Retina (tissue), 1 donor: ENCODE measurements at regions not wholly inside any gene's neighbourhood (a gene's known extent, or its start where the extent isn't known, plus 50 kb on each side); places are given as distances from the start of the nearest gene placed in this dataset.

Experiments
- DNase-seq: peaks from one replicate; pipeline ENCODE4 v3.0.0-alpha.2; 2016

- no peak for DNase-seq
These were observed 71.9 kb downstream of the OAT start for GRCh38 chr10:124346831-124347230.

- no peak for DNase-seq
These were observed 73.2 kb downstream of the OAT start for GRCh38 chr10:124345521-124345920.

- DNase-seq: no peak
These were observed 73.8 kb downstream of the OAT start for GRCh38 chr10:124344931-124345330.

- DNase-seq: no peak
These were observed 74.5 kb downstream of the OAT start for GRCh38 chr10:124344266-124344590.

GRCh38 chr10:124343351-124344265 is 75.1 kb downstream of the OAT start:
- DNase-seq: no peak

GRCh38 chr10:124342821-124343170 is 75.9 kb downstream of the OAT start:
- DNase-seq: no peak

DNA sequence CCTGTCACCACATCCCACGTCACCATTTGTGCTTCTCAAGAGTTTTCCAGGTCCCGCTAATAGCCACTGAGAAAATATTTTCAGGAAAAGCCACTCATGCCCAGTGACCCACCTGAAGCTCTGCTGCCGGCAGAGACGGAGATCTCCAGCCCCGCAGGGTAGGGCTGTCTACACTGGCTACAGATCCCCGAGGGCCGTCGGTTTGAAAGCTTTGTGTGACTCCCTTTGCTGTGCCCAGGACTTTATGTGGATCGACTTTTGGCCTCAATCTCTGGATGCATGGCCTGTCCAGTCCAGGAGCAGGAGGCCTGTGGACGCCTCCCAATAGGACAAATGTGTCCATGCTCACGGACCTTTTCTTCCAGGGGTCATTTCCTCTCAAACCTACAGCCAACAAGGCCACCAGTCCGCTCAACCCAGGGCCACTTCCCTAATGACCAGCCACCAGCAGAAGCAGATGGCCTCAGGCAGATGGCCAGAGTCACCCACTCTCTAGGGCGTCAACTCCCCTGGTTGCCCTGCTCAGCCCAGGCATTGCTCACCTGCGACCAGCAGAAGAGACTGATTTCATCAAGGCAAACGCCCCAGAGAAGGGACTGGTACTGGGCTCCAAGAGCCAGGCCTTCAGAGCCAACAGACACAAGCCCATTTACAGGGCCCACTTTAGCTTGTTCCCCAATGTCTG is 76.4 kb downstream of the OAT start:
- no peak for DNase-seq

GRCh38 chr10:124341768-124342135 is 77.0 kb downstream of the OAT start:
- DNase-seq: no peak

- DNase-seq: no peak
These were observed 78.5 kb downstream of the OAT start for GRCh38 chr10:124340033-124340760.

DNA sequence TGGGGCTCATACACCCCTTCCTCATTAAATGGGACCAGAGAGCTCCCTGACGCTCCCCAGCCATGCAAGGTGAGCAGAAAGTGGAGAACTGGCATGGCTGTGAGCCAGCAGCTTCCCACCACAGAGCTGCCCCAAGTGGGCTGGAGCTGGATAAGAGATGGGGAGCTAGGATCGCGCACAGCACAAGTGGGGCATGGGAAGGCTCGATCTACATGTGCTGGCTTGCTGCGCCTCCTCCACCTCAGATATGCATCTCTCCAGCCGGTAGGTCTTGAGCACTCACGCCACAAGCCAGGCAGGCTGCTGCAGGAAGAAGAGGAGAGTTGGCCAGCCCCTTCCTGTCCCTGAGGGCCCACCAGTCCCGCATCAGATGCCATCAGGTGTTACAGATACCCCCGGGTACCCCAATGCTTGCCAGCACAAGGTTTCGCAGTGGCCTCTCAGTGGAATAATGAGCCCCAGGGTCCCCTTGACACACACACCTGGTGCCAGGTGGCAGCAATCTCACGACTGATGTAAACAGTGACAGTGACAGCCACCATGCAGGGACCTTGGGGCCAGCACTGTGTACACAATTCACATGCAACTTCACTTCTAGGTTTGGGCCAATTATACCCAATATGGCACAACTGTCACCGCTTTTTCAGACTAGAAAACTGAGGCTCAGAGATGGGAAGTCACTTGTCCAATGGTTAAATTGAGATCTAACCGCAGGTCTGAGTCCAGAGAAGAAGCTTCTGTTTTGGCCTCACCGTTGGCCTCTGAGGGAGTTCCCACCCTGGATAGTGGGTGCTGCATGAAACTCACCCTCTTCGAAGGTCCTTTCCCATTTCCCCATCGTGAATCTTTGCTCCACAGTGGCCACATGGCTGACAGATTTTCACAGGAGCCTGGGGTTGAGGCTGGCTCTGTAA is 79.3 kb downstream of the OAT start:
- no peak for DNase-seq

DNA sequence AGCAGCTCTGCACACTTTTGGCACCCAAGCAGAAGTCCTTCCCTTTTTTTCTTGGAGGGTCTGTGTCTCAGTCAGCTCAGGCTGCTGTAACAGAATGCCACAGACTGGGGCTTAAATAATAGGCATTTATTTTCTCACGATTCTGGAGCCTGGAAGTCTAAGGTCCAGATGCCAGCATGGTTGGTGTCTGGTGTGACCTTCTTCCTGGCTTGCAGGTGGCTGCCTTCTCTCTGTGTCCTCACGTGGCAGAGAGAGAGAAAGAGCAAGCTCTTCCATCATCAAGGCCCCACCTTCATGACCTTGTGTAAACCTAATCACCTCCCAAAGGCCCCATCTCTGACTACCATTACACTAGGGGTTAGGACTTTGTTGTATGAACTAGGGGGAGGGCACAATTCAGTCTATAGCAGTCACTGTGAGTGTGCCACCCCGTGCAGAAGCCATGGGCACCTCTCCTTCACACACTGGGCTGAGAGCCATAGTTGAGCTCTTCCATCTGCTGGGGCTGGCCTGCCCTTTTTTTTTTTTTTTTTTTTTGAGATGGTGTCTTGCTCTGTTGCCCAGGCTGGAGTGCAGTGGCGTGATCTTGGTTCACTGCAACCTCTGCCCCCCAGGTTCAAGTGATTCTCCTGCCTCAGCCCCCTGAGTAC is 80.3 kb downstream of the OAT start:
- DNase-seq: no peak

GRCh38 chr10:124336186-124336585 is 82.5 kb downstream of the OAT start:
- DNase-seq: no peak

- no peak for DNase-seq
These were observed 84.8 kb downstream of the OAT start for GRCh38 chr10:124333931-124334330.

DNA sequence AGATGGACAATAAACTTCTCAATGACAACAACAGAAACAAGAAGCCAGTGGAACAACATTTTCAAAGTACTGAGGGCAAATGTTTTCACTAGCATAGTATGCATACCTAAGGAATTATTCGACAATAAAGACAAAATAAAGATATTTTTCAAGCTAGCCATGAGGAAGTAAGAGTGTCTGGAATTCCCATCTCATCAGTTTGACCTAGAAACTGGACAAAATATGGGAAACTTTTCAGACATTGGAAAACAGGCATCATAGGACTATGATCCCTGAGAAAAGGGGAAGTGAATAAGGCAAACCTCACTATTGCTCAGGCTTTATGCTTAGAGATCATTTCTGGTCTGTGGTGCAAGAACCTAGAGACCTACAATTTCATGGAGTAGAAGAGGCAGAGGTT is 86.3 kb downstream of the OAT start:
- no peak for DNase-seq

DNA sequence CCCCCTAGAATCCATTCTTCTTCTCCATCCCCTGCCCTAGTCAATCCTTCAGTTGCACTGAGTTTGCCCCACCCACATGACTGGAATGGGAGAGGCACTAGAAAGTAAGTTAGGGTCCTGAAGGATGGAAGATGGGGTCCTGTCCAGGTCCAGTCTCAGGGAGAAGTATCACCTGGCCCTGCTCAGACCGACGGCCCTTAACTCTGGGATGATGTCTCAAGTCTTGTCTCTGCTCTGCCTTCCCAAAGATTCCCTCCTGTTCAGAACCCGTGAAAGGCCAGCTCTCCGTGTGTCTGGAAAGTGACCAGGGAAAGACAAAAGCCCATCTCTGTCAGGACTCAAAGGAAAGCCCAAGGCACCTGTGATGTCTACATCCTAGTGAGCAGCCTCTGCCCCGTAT is 88.8 kb downstream of the OAT start:
- DNase-seq: no peak

- no peak for DNase-seq
These were observed 89.4 kb downstream of the OAT start for GRCh38 chr10:124329362-124329761.

GRCh38 chr10:124328477-124329220 is 90.1 kb downstream of the OAT start:
- DNase-seq: no peak

DNA sequence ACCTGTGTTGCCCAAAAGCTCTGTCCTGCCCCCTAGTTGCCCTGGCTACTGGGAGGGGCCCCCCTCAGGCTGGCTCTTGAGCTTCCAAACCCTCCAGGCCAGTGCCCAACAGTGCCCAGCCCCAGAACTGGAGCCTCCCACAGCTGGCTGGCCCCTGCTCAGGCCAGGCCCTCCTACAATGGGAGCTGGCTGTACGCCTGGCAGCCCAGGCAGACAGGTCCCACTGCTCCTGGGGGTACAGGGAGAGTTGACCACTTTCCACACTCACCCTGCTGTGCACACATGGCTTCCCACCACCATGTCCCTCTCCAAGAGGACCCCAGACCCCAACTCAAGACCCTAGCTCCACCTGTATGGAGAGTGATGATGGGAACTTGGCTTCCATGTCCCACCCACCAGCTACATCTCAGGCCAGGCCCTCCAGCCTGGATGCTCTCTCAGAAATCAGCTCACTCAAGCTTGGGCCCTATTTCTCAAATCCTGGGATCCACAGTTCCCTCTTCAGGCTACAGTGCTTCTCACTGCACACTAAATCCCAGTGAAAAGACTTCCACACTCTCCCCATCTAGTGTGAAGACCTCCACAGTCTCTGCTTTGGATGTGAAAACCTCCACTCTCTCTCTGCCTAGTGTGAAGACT is 92.6 kb downstream of the OAT start:
- no peak for DNase-seq

GRCh38 chr10:124325633-124325914 is 93.1 kb downstream of the OAT start:
- DNase-seq: no peak

DNA sequence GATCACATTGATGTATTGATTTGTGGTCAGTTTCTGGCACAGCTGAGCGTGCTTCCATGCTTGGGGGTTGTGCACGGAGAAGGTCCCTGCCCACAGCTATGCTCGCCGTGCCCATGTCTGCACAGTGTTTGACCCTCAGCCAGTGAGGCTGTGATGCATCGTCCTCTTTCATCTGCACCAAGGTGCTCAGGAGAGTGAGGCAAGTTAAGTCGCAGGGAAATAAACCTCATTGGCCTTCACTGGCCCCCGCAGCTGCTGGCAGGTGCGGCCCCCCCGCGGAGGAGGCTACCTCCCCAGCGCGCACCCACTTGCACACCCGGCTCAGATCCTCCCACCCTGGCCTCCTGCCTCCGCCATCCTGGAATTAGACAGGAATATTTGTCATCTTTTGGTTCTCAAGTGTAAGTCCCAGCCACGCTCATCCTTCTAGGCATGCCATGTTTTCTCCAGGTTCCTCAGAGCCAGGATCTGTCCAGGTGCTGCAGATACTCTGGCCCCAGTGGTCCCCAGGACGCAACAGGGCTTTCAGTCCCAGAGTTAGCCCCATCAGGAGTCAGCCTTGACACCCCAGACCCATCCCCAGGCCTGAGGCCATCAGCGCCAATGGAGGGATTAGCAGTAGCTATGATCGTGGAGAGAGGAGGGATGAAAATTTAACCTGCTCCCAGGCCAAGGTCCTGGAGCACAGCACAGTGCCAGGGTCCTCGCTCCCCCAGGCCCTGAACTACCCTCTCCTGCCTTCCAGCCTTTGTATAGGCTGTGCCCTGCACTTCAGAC is 93.7 kb downstream of the OAT start:
- no peak for DNase-seq

- no peak for DNase-seq
These were observed 94.3 kb downstream of the OAT start for GRCh38 chr10:124324451-124324850.
